HCT116 (cell line): ENCODE measurements at regions not wholly inside any gene's neighbourhood (a gene's known extent, or its start where the extent isn't known, plus 50 kb on each side); places are given as distances from the start of the nearest gene placed in this dataset.

Experiments
- ATAC-seq: fragments of 200-7000 bp; cut with Tn5 transposase; 2 replicates; pipeline ENCODE4 v1.9.1; 2020; ENCODE audit warnings: mild to moderate bottlenecking, moderate library complexity
- BruUV-seq: library from RNA; stranded (reverse); fragments of 400-500 nt; replicated peaks from 2 replicates; lab custom pipeline; 2021; lab: Mats Ljungman, UMichigan
- CTCF ChIA-PET: fragments of 300-600 bp; sonication (Branson Sonifier 250); formaldehyde crosslinking; loops from one replicate; lab custom pipeline; 2021; ENCODE audit warnings: antibody characterized with exemption; lab: Charles Lee
- POLR2A ChIA-PET: fragments of 300-600, 350-600 bp; sonication (Branson Sonifier 250); formaldehyde crosslinking; loops from one replicate; lab custom pipeline; 2021; ENCODE audit warnings: antibody characterized with exemption; lab: Charles Lee
- RAD21 ChIA-PET, 2 experiments: fragments of 300-600 bp; sonication (Branson Sonifier 250); formaldehyde crosslinking; loops; one replicate each; lab custom pipeline; 2023; ENCODE audit warnings: low total read pairs in 2 of 2; ENCODE audit not compliant: uncharacterized antibody in 2 of 2, unreplicated experiment in 2 of 2, low non-redundant PET in 1 of 2; lab: Charles Lee
- DNase-seq: peaks from one replicate; pipeline ENCODE4 v3.0.0-alpha.2; 2010; ENCODE audit warnings: low read depth, low spot score
- H2AFZ ChIP-seq: fragments of 200-600 bp; shearing (Covaris generic), sonication (generic); 2 replicates; pipeline ENCODE4 v1.6.1; 2017; ENCODE audit warnings: low read depth, mixed run types, mixed read lengths, antibody characterized with exemption, low read length; ENCODE audit not compliant: poor library complexity, severe bottlenecking
- H3K27ac ChIP-seq: 2 replicates; pipeline ENCODE4 v1.5.1; 2012; ENCODE audit warnings: low read depth, low read length
- H3K27me3 ChIP-seq: fragments of 200-600 bp; sonication (generic); 2 replicates; pipeline ENCODE4 v1.6.1; 2016; ENCODE audit warnings: mixed run types, low read length, mixed read lengths; ENCODE audit not compliant: insufficient read depth
- H3K36me3 ChIP-seq, 2 experiments: fragments of 200-500 bp in 1 of 2; fragments of 200-600 bp in 1 of 2; sonication (Bioruptor generic) in 1 of 2; sonication (generic) in 1 of 2; 2 replicates each; pipeline versions ENCODE4 v1.5.1 to v1.6.1; 2014 to 2016; ENCODE audit warnings: low read length in 2 of 2, inconsistent platforms in 1 of 2, mixed read lengths in 1 of 2, mixed run types in 1 of 2; ENCODE audit not compliant: insufficient read depth in 2 of 2, control insufficient read depth in 1 of 2
- H3K4me1 ChIP-seq, 2 experiments: fragments of 200-600 bp in 1 of 2; sonication (generic) in 1 of 2; 2 replicates each; pipeline versions ENCODE4 v1.5.1 to v1.6.1; 2012 to 2017; ENCODE audit warnings: low read length in 2 of 2, inconsistent platforms in 1 of 2, mild to moderate bottlenecking in 1 of 2, mixed read lengths in 1 of 2, mixed run types in 1 of 2, moderate library complexity in 1 of 2; ENCODE audit not compliant: insufficient read depth in 2 of 2, control insufficient read depth in 1 of 2
- H3K4me2 ChIP-seq: fragments of 200-600 bp; sonication (generic); 2 replicates; pipeline ENCODE4 v1.6.1; 2017; ENCODE audit warnings: mixed run types, low read length, mixed read lengths
- H3K4me3 ChIP-seq, 2 experiments: fragments of 200-600 bp in 1 of 2; sonication (generic) in 1 of 2; replicated peaks in 1 of 2; 2 replicates each; pipeline ENCODE4 v1.5.1; 2011 to 2016; ENCODE audit warnings: low read length in 2 of 2, control low read depth in 1 of 2, low read depth in 1 of 2, mild to moderate bottlenecking in 1 of 2, mixed read lengths in 1 of 2, mixed run types in 1 of 2
- H3K79me2 ChIP-seq: fragments of 200-600 bp; sonication (generic); 2 replicates; pipeline ENCODE4 v1.6.1; 2017; ENCODE audit warnings: mild to moderate bottlenecking, mixed run types, low read length, moderate library complexity, mixed read lengths; ENCODE audit not compliant: insufficient read depth
- H3K9ac ChIP-seq: fragments of 200-600 bp; sonication (generic); 2 replicates; pipeline ENCODE4 v1.6.1; 2016; ENCODE audit warnings: low read length, mixed read lengths
- H3K9me2 ChIP-seq: fragments of 200-600 bp; sonication (generic), shearing (Covaris generic); 2 replicates; pipeline ENCODE4 v1.6.1; 2017; ENCODE audit warnings: mixed run types, mild to moderate bottlenecking, moderate library complexity; ENCODE audit not compliant: insufficient read depth
- H3K9me3 ChIP-seq, 2 experiments: fragments of 200-500 bp in 1 of 2; fragments of 200-600 bp in 1 of 2; sonication (Bioruptor generic) in 1 of 2; sonication (generic) in 1 of 2; 2 replicates each; pipeline ENCODE4 v1.6.1; 2014 to 2017; ENCODE audit warnings: low read length in 2 of 2, mixed read lengths in 2 of 2, inconsistent platforms in 1 of 2, low read depth in 1 of 2, mild to moderate bottlenecking in 1 of 2, mixed run types in 1 of 2, moderate library complexity in 1 of 2; ENCODE audit not compliant: control insufficient read depth in 1 of 2, insufficient read depth in 1 of 2
- H4K20me1 ChIP-seq: fragments of 200-600 bp; sonication (generic), shearing (Covaris generic); 2 replicates; pipeline ENCODE4 v1.6.1; 2017; ENCODE audit warnings: mixed run types, mild to moderate bottlenecking, moderate library complexity; ENCODE audit not compliant: insufficient read depth
- EZH2 ChIP-seq: fragments of 200-600 bp; sonication (generic); IDR thresholded peaks from 2 replicates; pipeline ENCODE4 v1.6.1; 2017; ENCODE audit warnings: antibody characterized with exemption, mixed run types
- YY1 ChIP-seq: IDR thresholded peaks from 2 replicates; pipeline ENCODE4 v1.6.1; 2011; ENCODE audit warnings: low read length, low read depth, moderate library complexity, mild to moderate bottlenecking; ENCODE audit not compliant: insufficient replicate concordance; ENCODE audit errors: extremely low read depth
- ZBTB33 ChIP-seq: IDR thresholded peaks from 2 replicates; pipeline ENCODE4 v1.6.1; 2011; ENCODE audit warnings: mild to moderate bottlenecking, low read length, moderate library complexity; ENCODE audit not compliant: insufficient replicate concordance; ENCODE audit errors: extremely low read depth
- ZNF274 ChIP-seq: fragments of 200-500 bp; sonication (Bioruptor generic); IDR thresholded peaks from 2 replicates; pipeline ENCODE4 v1.6.1; 2014; ENCODE audit warnings: mild to moderate bottlenecking, low read depth, low read length, inconsistent platforms
- intact Hi-C: fragments of 100-400 bp; cut with micrococcal nuclease; formaldehyde crosslinking; loops from 2 replicates; pipeline ENCODE4 v1.10.0; 2022
- TF ChIP-seq, protein P1 (sequence below): IDR thresholded peaks from 2 replicates; pipeline ENCODE4 v1.6.1; 2012; ENCODE audit warnings: low read depth

DNA sequence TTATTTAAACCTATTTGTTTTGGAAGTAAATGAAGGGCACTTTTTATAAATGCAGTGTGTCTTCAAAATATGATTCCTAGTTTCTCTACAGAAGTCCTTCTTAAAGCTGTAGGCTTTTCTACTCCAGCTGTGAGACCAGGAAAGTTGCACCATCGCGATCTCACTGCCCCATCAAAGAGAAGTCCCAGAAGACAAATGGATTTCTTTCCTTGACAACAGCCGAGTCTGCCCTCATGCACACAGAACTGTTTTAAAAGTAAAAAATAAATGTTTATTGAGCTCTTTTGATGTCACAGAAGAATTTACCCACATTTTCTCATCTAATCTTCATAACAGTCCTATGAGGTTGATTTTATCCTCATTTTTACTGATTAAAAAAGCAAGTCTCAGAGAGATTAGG, 324.4 kb upstream of the NT5E start:
- no peaks in the 10 kb centered on the region for H3K79me2 ChIP-seq
- H3K4me3 ChIP-seq: no peak overlapping the region
- ChIA-PET CTCF (interaction anchor here (1.1 to 1.9 kb wide), 2 partner anchors 697 to 703 kb away, joined by 3 to 12 read pairs; no protein-coding TSS in a partner anchor), POLR2A (no interaction called here), RAD21 (no interaction called here)
- H3K27ac ChIP-seq: no peak overlapping the region
- no peak overlapping the region for H3K4me2 ChIP-seq
- ATAC-seq (no peak), DNase-seq (no peak)
- TF ChIP-seq EZH2 (no peak), YY1 (no peak), ZBTB33 (no peak), ZNF274 (no peak)
- TF ChIP-seq, protein P1, sequence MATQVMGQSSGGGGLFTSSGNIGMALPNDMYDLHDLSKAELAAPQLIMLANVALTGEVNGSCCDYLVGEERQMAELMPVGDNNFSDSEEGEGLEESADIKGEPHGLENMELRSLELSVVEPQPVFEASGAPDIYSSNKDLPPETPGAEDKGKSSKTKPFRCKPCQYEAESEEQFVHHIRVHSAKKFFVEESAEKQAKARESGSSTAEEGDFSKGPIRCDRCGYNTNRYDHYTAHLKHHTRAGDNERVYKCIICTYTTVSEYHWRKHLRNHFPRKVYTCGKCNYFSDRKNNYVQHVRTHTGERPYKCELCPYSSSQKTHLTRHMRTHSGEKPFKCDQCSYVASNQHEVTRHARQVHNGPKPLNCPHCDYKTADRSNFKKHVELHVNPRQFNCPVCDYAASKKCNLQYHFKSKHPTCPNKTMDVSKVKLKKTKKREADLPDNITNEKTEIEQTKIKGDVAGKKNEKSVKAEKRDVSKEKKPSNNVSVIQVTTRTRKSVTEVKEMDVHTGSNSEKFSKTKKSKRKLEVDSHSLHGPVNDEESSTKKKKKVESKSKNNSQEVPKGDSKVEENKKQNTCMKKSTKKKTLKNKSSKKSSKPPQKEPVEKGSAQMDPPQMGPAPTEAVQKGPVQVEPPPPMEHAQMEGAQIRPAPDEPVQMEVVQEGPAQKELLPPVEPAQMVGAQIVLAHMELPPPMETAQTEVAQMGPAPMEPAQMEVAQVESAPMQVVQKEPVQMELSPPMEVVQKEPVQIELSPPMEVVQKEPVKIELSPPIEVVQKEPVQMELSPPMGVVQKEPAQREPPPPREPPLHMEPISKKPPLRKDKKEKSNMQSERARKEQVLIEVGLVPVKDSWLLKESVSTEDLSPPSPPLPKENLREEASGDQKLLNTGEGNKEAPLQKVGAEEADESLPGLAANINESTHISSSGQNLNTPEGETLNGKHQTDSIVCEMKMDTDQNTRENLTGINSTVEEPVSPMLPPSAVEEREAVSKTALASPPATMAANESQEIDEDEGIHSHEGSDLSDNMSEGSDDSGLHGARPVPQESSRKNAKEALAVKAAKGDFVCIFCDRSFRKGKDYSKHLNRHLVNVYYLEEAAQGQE: no peak
- BruUV-seq: no TSS peak
- H2AFZ ChIP-seq: peak overlapping the region; percentile 13
- H3K9me3 ChIP-seq: no peaks in the 10 kb centered on the region
- no peaks in the 10 kb centered on the region for H4K20me1 ChIP-seq
- intact Hi-C loops: loop anchor here (5.0 to 10.0 kb wide), 4 partner anchors 111 to 883 kb away; no protein-coding TSS in a partner anchor
- H3K9ac ChIP-seq: no peak overlapping the region
- H3K9me2 ChIP-seq: no peaks in the 10 kb centered on the region
- 0 out of 2 replicates have a peak, but pooled peaks cover 9% of the 10 kb centered on the region for H3K27me3 ChIP-seq
- H3K36me3 ChIP-seq: no peaks in the 10 kb centered on the region
- H3K4me1 ChIP-seq: no peaks in the 10 kb centered on the region
